ENCODE measurements at regions not wholly inside any gene's neighbourhood (a gene's known extent, or its start where the extent isn't known, plus 50 kb on each side); places are given as distances from the start of the nearest gene placed in this dataset.

DNA sequence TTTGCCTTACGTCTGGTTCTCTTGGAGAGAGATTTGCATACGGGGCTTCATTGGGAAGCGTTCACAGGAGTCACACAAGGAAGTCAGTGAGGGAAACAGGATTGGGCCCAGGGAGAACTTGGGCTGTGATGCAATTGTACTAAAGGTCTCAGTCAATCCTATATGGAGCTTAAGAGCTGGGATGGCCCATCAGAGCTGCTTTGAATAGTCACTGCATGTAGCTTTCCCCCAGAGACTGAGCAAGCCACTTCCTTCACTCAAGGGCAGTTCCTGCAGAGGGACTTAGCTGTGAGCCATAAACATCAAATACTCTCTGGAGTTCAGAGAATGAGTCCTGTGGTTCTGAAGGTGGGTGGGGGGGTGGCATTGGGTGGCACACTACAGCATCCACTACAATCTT, 605.4 kb downstream of the MED13L start:
- Histone ChIP-seq H3K27ac (ENCODE audit: low read length) (no peak overlapping the region), H3K36me3 (ENCODE audit: control insufficient read depth in 2 of 2, extremely low read depth in 1 of 2, insufficient read depth in 1 of 2, low read length in 1 of 2) (no peaks in the 10 kb centered on the region), H3K4me3 (ENCODE audit: control insufficient read depth in 1 of 2, extremely low read depth in 1 of 2, low read length in 1 of 2) (no peak overlapping the region), H3K4me1 (ENCODE audit: control insufficient read depth in 1 of 2, extremely low read depth in 1 of 2, insufficient read depth in 2 of 2, low read length in 2 of 2) (no peaks in the 10 kb centered on the region), H3K9me3 (no peaks in the 10 kb centered on the region), H3K27me3 (replicated peaks in 1 of 2; ENCODE audit: control insufficient read depth in 2 of 2, extremely low read depth in 1 of 2, insufficient read depth in 2 of 2, low read length in 1 of 2) (no peaks in the 10 kb centered on the region)
- Mint-ChIP-seq H3K36me3 (no peaks in the 10 kb centered on the region), H3K27me3 (no peaks in the 10 kb centered on the region), H3K9me3 (peaks cover 0 to 17% (median 3%) of the 10 kb centered on the region in 3 donors), H3K4me3 (no peak overlapping the region), H3K27ac (no peak overlapping the region), H3K4me1 (no peaks in the 10 kb centered on the region)
- ChIA-PET CTCF (no interaction called here), POLR2A (no interaction called here)
- ATAC-seq (replicated peaks in 1 of 4) (no peak), DNase-seq (no peak)
- WGBS (ENCODE audit: insufficient coverage), result 94% methylated on average over 2 of the region's 3 CpGs

DNA sequence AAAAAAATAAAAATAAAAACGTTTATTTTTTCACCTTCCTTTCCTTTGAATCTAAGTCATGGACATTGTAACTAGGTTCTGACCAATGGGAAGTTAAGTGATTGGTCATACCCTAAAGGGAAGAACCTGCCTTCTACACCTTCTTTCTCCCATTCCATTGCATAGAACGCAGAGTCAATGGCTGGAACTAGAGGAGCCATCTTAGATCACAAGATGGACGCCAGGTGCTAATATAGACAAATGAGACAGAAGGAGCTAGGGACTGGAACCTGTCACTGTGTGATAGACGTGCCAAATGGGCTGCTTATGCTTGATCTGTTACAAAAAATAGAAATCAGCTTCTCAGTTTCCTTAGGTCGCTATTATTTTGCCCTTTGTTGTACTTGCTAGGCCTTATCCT, 606.6 kb downstream of the MED13L start:
- peaks cover 0 to 17% (median 0%) of the 10 kb centered on the region in 3 donors for H3K9me3 Mint-ChIP-seq
- H3K4me1 Mint-ChIP-seq, result no peaks in the 10 kb centered on the region
- no peaks in the 10 kb centered on the region for H3K27me3 Mint-ChIP-seq
- Histone ChIP-seq H3K9me3 (no peaks in the 10 kb centered on the region), H3K36me3 (ENCODE audit: control insufficient read depth in 2 of 2, extremely low read depth in 1 of 2, insufficient read depth in 1 of 2, low read length in 1 of 2) (no peaks in the 10 kb centered on the region), H3K4me1 (ENCODE audit: control insufficient read depth in 1 of 2, extremely low read depth in 1 of 2, insufficient read depth in 2 of 2, low read length in 2 of 2) (no peaks in the 10 kb centered on the region), H3K27me3 (replicated peaks in 1 of 2; ENCODE audit: control insufficient read depth in 2 of 2, extremely low read depth in 1 of 2, insufficient read depth in 2 of 2, low read length in 1 of 2) (no peaks in the 10 kb centered on the region), H3K27ac (ENCODE audit: low read length) (no peak overlapping the region), H3K4me3 (ENCODE audit: control insufficient read depth in 1 of 2, extremely low read depth in 1 of 2, low read length in 1 of 2) (no peak overlapping the region)
- ChIA-PET POLR2A (no interaction called here), CTCF (no interaction called here)
- no CpG with 5 or more reads among the region's 5 CpGs for WGBS (ENCODE audit: insufficient coverage)
- DNase-seq (no peak), ATAC-seq (replicated peaks in 1 of 4) (no peak)
- no peak overlapping the region for H3K27ac Mint-ChIP-seq
- no peak overlapping the region for H3K4me3 Mint-ChIP-seq
- H3K36me3 Mint-ChIP-seq, result no peaks in the 10 kb centered on the region

DNA sequence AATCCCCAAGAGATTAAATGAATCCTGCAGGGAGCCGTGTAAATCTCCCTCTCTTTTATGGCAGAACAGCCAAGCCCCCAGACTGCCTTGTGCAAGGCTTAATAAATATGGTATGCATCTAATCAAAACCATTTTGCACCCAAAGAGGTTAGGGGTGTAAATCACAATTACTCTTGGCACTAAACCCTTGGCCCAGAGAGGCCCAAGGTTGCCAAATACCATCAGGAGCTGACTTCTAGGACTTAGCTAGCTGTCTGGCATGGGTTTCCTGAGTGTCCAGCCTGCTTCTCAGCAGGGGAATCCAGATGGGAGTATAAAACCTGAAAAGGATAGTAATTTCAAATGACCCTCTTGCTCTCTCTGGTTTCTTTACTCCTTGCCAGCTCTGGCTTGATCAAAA, 610.4 kb downstream of the MED13L start:
- ChIA-PET CTCF (no interaction called here), POLR2A (no interaction called here)
- no peaks in the 10 kb centered on the region for H3K36me3 Mint-ChIP-seq
- Histone ChIP-seq H3K27ac (ENCODE audit: low read length) (no peak overlapping the region), H3K4me1 (ENCODE audit: control insufficient read depth in 1 of 2, extremely low read depth in 1 of 2, insufficient read depth in 2 of 2, low read length in 2 of 2) (no peaks in the 10 kb centered on the region), H3K9me3 (no peaks in the 10 kb centered on the region), H3K36me3 (ENCODE audit: control insufficient read depth in 2 of 2, extremely low read depth in 1 of 2, insufficient read depth in 1 of 2, low read length in 1 of 2) (no peaks in the 10 kb centered on the region), H3K27me3 (replicated peaks in 1 of 2; ENCODE audit: control insufficient read depth in 2 of 2, extremely low read depth in 1 of 2, insufficient read depth in 2 of 2, low read length in 1 of 2) (no peaks in the 10 kb centered on the region), H3K4me3 (ENCODE audit: control insufficient read depth in 1 of 2, extremely low read depth in 1 of 2, low read length in 1 of 2) (no peak overlapping the region)
- H3K4me3 Mint-ChIP-seq, result no peak overlapping the region
- peaks cover 0 to 17% (median 4%) of the 10 kb centered on the region in 3 donors for H3K9me3 Mint-ChIP-seq
- no CpG with 5 or more reads among the region's 1 CpG for WGBS (ENCODE audit: insufficient coverage)
- ATAC-seq (replicated peaks in 1 of 4), result no peak
- no peak for DNase-seq
- no peaks in the 10 kb centered on the region for H3K4me1 Mint-ChIP-seq
- no peak overlapping the region for H3K27ac Mint-ChIP-seq
- no peaks in the 10 kb centered on the region for H3K27me3 Mint-ChIP-seq

DNA sequence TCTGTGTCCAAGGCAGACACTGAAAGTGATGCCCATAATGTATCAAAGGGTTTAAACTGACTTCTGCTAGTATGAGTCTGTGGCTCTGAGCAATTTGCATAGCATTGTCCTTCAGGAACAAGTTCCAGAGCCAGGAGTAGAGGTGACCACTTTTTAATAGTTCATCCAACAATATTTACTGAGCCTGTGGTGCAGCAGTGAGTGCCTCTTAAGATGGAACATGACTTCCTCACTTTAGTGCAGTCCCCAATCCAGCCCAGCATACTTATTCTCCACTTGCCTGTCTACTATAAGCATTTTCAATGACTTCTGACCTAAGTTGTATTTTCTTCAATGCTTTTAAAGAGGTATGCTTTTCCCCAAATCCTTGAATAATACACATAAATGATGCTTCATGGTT, 611.3 kb downstream of the MED13L start:
- H3K27ac Mint-ChIP-seq, result no peak overlapping the region

DNA sequence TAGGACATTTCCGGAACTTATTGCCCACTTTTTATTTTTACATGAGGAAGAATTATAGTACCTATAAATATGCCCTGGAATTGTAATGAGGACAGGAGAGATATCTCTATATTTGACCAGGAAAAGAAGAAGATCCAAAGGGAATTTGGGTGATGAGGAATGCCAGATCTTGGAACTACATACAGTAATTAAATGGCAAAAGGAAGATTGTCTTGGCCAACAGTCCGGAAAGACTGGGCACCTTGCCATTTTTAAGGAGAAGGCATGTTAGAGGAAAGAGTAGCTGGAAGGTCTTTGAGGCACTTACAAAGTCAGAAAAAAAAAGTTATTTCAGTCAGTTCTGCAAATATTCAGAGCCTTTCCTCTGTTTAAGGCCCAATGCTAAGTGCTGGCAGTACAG, 616.4 kb downstream of the MED13L start:
- Histone ChIP-seq H3K36me3 (ENCODE audit: control insufficient read depth in 2 of 2, extremely low read depth in 1 of 2, insufficient read depth in 1 of 2, low read length in 1 of 2) (no peaks in the 10 kb centered on the region), H3K4me1 (ENCODE audit: control insufficient read depth in 1 of 2, extremely low read depth in 1 of 2, insufficient read depth in 2 of 2, low read length in 2 of 2) (no peaks in the 10 kb centered on the region), H3K4me3 (ENCODE audit: control insufficient read depth in 1 of 2, extremely low read depth in 1 of 2, low read length in 1 of 2) (no peak overlapping the region), H3K27ac (ENCODE audit: low read length) (no peak overlapping the region), H3K9me3 (no peaks in the 10 kb centered on the region), H3K27me3 (replicated peaks in 1 of 2; ENCODE audit: control insufficient read depth in 2 of 2, extremely low read depth in 1 of 2, insufficient read depth in 2 of 2, low read length in 1 of 2) (no peaks in the 10 kb centered on the region)
- H3K9me3 Mint-ChIP-seq, result peaks cover 0 to 10% (median 7%) of the 10 kb centered on the region in 3 donors
- POLR2A ChIA-PET, result no interaction called here
- WGBS (ENCODE audit: insufficient coverage), result 89% methylated on average over 1 of the region's 2 CpGs
- H3K36me3 Mint-ChIP-seq, result no peaks in the 10 kb centered on the region
- H3K4me1 Mint-ChIP-seq, result no peaks in the 10 kb centered on the region
- CTCF ChIA-PET, result no interaction called here
- no peak overlapping the region for H3K4me3 Mint-ChIP-seq
- DNase-seq, result no peak
- H3K27me3 Mint-ChIP-seq, result peaks cover 7 to 21% of the 10 kb centered on the region in 2 donors
- no peak overlapping the region for H3K27ac Mint-ChIP-seq
- ATAC-seq (replicated peaks in 1 of 4), result no peak

More for the DNA sequence above, 611.3 kb downstream of the MED13L start:
- CTCF ChIA-PET, result no interaction called here
- Mint-ChIP-seq H3K4me1 (no peaks in the 10 kb centered on the region), H3K9me3 (peaks cover 0 to 10% (median 7%) of the 10 kb centered on the region in 3 donors), H3K36me3 (no peaks in the 10 kb centered on the region), H3K4me3 (no peak overlapping the region), H3K27me3 (peaks cover 0 to 4% of the 10 kb centered on the region in 2 donors)
- H3K27me3 ChIP-seq (replicated peaks in 1 of 2; ENCODE audit: control insufficient read depth in 2 of 2, extremely low read depth in 1 of 2, insufficient read depth in 2 of 2, low read length in 1 of 2), result no peaks in the 10 kb centered on the region
- no peak overlapping the region for H3K4me3 ChIP-seq (ENCODE audit: control insufficient read depth in 1 of 2, extremely low read depth in 1 of 2, low read length in 1 of 2)
- H3K4me1 ChIP-seq (ENCODE audit: control insufficient read depth in 1 of 2, extremely low read depth in 1 of 2, insufficient read depth in 2 of 2, low read length in 2 of 2), result no peaks in the 10 kb centered on the region
- H3K36me3 ChIP-seq (ENCODE audit: control insufficient read depth in 2 of 2, extremely low read depth in 1 of 2, insufficient read depth in 1 of 2, low read length in 1 of 2), result no peaks in the 10 kb centered on the region
- H3K27ac ChIP-seq (ENCODE audit: low read length), result no peak overlapping the region
- no peak for ATAC-seq (replicated peaks in 1 of 4)
- no peaks in the 10 kb centered on the region for H3K9me3 ChIP-seq
- no peak for DNase-seq
- POLR2A ChIA-PET, result no interaction called here

DNA sequence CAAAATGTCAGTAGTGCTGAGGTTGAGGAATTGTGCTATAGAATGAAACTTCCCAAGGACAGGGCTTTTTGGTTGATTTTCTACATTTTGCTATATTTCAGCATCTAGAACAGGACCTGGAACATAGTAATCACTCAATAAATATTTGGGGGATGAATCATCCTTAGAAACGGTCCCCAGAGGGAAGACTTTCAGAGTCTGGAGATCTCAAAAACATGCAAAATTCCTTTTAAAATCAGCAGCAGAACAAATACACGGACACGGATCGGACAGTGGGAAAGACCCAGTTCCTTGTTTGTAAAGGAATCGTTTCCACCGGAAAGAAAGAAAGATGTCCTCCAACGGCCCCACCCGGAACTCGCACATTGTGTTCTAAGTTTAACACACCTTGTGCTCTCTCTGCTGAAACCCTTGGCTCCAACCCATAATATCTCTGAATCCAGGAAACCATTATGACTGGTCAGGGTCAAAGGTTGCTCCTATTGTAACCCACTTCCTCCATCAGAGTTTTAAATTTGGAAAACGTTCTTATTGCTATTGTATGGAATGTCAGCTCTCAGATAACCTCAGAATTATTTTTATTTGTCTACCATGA, 617.2 kb downstream of the MED13L start:
- H3K4me1 Mint-ChIP-seq, result no peaks in the 10 kb centered on the region
- WGBS (ENCODE audit: insufficient coverage), result 17% methylated on average over 1 of the region's 10 CpGs
- Histone ChIP-seq H3K36me3 (ENCODE audit: control insufficient read depth in 2 of 2, extremely low read depth in 1 of 2, insufficient read depth in 1 of 2, low read length in 1 of 2) (no peaks in the 10 kb centered on the region), H3K4me1 (ENCODE audit: control insufficient read depth in 1 of 2, extremely low read depth in 1 of 2, insufficient read depth in 2 of 2, low read length in 2 of 2) (no peaks in the 10 kb centered on the region), H3K4me3 (ENCODE audit: control insufficient read depth in 1 of 2, extremely low read depth in 1 of 2, low read length in 1 of 2) (no peak overlapping the region), H3K27me3 (replicated peaks in 1 of 2; ENCODE audit: control insufficient read depth in 2 of 2, extremely low read depth in 1 of 2, insufficient read depth in 2 of 2, low read length in 1 of 2) (no peaks in the 10 kb centered on the region), H3K27ac (ENCODE audit: low read length) (no peak overlapping the region), H3K9me3 (no peaks in the 10 kb centered on the region)
- H3K4me3 Mint-ChIP-seq, result no peak overlapping the region
- no peak overlapping the region for H3K27ac Mint-ChIP-seq
- POLR2A ChIA-PET, result no interaction called here
- CTCF ChIA-PET, result no interaction called here
- H3K27me3 Mint-ChIP-seq, result peaks cover 7 to 21% of the 10 kb centered on the region in 2 donors
- DNase-seq (no peak), ATAC-seq (replicated peaks in 1 of 4) (no peak)
- peaks cover 0 to 10% (median 7%) of the 10 kb centered on the region in 3 donors for H3K9me3 Mint-ChIP-seq
- H3K36me3 Mint-ChIP-seq, result no peaks in the 10 kb centered on the region

DNA sequence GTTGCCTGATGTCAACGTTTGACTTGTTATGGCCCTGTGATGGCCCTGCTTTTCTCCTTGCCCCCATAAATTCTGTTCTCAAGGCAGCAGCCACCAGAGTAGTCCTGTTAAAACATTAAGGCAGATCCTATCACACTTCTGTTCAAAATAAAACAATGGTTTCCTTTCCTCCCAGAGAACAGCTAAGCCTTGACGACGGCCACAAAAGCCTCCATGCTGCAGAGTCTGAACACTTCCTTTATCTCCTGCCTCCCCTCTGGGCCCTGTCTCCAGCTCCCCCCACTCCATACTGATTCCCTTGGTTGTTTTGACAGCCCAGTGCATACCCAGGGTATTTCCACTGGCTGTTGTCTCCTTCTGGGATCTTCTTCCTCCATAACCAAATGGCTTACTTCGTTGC, 618.1 kb downstream of the MED13L start:
- DNase-seq (no peak), ATAC-seq (replicated peaks in 1 of 4) (no peak)
- POLR2A ChIA-PET, result no interaction called here
- no peaks in the 10 kb centered on the region for H3K27me3 ChIP-seq (replicated peaks in 1 of 2; ENCODE audit: control insufficient read depth in 2 of 2, extremely low read depth in 1 of 2, insufficient read depth in 2 of 2, low read length in 1 of 2)
- H3K4me1 ChIP-seq (ENCODE audit: control insufficient read depth in 1 of 2, extremely low read depth in 1 of 2, insufficient read depth in 2 of 2, low read length in 2 of 2), result no peaks in the 10 kb centered on the region
- H3K9me3 Mint-ChIP-seq, result peaks cover 0 to 10% (median 7%) of the 10 kb centered on the region in 3 donors
- no peaks in the 10 kb centered on the region for H3K36me3 ChIP-seq (ENCODE audit: control insufficient read depth in 2 of 2, extremely low read depth in 1 of 2, insufficient read depth in 1 of 2, low read length in 1 of 2)
- no peaks in the 10 kb centered on the region for H3K36me3 Mint-ChIP-seq
- H3K4me1 Mint-ChIP-seq, result no peaks in the 10 kb centered on the region
- H3K4me3 ChIP-seq (ENCODE audit: control insufficient read depth in 1 of 2, extremely low read depth in 1 of 2, low read length in 1 of 2), result no peak overlapping the region
- no peak overlapping the region for H3K27ac Mint-ChIP-seq
- no peak overlapping the region for H3K4me3 Mint-ChIP-seq
- WGBS (ENCODE audit: insufficient coverage), result 55% methylated on average over 4 of the region's 4 CpGs
- no peaks in the 10 kb centered on the region for H3K9me3 ChIP-seq
- peaks cover 7 to 21% of the 10 kb centered on the region in 2 donors for H3K27me3 Mint-ChIP-seq
- no peak overlapping the region for H3K27ac ChIP-seq (ENCODE audit: low read length)
- CTCF ChIA-PET, result no interaction called here
